Activated CD8-positive, alpha-beta T cell treated with anti-CD3 and anti-CD28 coated beads for 36 hours (primary cell): ENCODE measurements at regions not wholly inside any gene's neighbourhood (a gene's known extent, or its start where the extent isn't known, plus 50 kb on each side); places are given as distances from the start of the nearest gene placed in this dataset.

Experiments
- ATAC-seq: fragments of 200-7000 bp; cut with Tn5 transposase; one replicate; pipeline ENCODE4 v1.10.0; 2021; ENCODE audit warnings: mild to moderate bottlenecking, moderate library complexity
- CTCF ChIA-PET: fragments of 350-600 bp; sonication (Branson Sonifier 250); formaldehyde crosslinking; loops from one replicate; lab custom pipeline; 2021; ENCODE audit warnings: antibody characterized with exemption; lab: Charles Lee
- POLR2A ChIA-PET: fragments of 350-600 bp; sonication (Branson Sonifier 250); formaldehyde crosslinking; loops from one replicate; lab custom pipeline; 2021; ENCODE audit warnings: antibody characterized with exemption; lab: Charles Lee
- DNase-seq: peaks from one replicate; pipeline ENCODE4 v3.0.0-alpha.2; 2020
- H3K27ac Mint-ChIP-seq: one replicate; pipeline ENCODE4 v1.8.0; 2021; ENCODE audit warnings: mild to moderate bottlenecking, mixed read lengths
- H3K27me3 Mint-ChIP-seq: one replicate; pipeline ENCODE4 v1.8.0; 2021; ENCODE audit warnings: mixed read lengths
- H3K36me3 Mint-ChIP-seq: one replicate; pipeline ENCODE4 v1.8.0; 2021; ENCODE audit warnings: low read depth, mixed read lengths
- H3K4me1 Mint-ChIP-seq: one replicate; pipeline ENCODE4 v1.8.0; 2021; ENCODE audit warnings: low read depth, mixed read lengths
- H3K4me3 Mint-ChIP-seq: one replicate; pipeline ENCODE4 v1.8.0; 2021; ENCODE audit warnings: mild to moderate bottlenecking, moderate library complexity, mixed read lengths
- H3K9me3 Mint-ChIP-seq: one replicate; pipeline ENCODE4 v1.8.0; 2021; ENCODE audit warnings: mixed read lengths
- intact Hi-C: fragments of 100-400 bp; cut with micrococcal nuclease; formaldehyde crosslinking; loops from one replicate; pipeline ENCODE4 v1.10.0; 2022
- TF ChIP-seq, protein P1 (sequence below): fragments of 200-600 bp; IDR thresholded peaks from one replicate; pipeline ENCODE4 v1.8.0; 2022; ENCODE audit warnings: antibody characterized with exemption, mild to moderate bottlenecking

DNA sequence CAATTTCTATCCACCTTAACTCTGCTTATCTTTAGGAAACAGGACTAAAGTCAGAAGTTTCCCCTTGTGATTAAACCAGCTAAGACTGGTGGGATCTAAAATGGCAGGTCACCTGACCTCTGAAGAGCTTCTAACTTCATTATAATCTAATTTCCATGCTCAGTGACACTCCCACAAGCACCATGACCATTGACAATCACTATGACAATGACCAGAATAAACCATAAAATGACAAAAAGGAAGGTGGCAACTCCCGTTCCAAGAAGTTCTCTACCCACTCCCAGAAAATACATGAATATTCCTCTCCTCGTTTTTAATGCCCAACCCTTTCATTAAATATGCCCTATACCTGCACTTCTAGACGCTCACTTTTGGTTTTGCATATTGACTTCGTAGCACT, 471.2 kb upstream of the CCDC54 start:
- TF ChIP-seq, protein P1, sequence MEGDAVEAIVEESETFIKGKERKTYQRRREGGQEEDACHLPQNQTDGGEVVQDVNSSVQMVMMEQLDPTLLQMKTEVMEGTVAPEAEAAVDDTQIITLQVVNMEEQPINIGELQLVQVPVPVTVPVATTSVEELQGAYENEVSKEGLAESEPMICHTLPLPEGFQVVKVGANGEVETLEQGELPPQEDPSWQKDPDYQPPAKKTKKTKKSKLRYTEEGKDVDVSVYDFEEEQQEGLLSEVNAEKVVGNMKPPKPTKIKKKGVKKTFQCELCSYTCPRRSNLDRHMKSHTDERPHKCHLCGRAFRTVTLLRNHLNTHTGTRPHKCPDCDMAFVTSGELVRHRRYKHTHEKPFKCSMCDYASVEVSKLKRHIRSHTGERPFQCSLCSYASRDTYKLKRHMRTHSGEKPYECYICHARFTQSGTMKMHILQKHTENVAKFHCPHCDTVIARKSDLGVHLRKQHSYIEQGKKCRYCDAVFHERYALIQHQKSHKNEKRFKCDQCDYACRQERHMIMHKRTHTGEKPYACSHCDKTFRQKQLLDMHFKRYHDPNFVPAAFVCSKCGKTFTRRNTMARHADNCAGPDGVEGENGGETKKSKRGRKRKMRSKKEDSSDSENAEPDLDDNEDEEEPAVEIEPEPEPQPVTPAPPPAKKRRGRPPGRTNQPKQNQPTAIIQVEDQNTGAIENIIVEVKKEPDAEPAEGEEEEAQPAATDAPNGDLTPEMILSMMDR = no peak
- ATAC-seq (no peak), DNase-seq (no peak)
- Mint-ChIP-seq H3K4me1 (no peaks in the 10 kb centered on the region), H3K4me3 (no peak overlapping the region), H3K27ac (no peak overlapping the region), H3K36me3 (no peaks in the 10 kb centered on the region), H3K27me3 (no peaks in the 10 kb centered on the region), H3K9me3 (no peaks in the 10 kb centered on the region)
- ChIA-PET POLR2A (no interaction called here), CTCF (no interaction called here)
- intact Hi-C loops = no loop called here

DNA sequence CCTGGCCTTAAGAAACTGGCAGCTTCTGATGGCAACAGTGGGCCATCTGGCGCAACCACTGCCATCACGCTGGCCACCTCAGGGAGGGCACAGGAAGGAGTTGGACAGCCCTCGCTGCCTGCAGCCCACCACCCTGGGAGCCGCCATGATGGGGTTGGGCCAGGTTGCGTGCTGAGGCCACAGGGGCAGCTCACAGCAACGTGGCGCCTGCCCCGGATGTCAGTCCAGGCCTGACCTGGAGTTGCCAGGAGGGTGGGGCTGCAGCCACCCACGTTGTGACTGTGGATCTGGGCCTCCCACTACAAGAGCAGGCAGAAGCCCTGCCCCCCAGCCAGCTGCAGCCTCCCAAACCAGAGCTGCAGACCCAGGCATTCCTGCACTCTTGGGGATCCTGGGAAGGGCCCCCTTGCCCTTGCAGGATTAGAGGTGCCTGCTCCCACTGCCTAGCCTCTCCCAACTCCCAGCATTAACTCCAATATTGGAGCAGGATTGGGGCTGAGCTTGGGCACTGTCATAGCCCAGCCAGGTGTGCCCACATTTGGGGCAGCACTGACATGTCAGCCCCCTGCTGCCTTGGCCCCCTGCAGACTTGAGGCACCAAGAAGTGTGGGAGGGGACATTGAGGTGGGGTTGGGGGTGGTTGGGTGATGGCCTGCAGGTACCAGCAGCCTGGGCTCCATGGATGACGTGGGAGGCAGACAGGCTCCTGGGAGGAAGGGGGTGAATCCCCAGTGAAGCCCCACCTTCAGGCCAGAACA, 468.9 kb upstream of the CCDC54 start:
- TF ChIP-seq, protein P1 = no peak
- Mint-ChIP-seq H3K4me1 (no peaks in the 10 kb centered on the region), H3K9me3 (no peaks in the 10 kb centered on the region), H3K36me3 (no peaks in the 10 kb centered on the region), H3K4me3 (no peak overlapping the region), H3K27ac (no peak overlapping the region), H3K27me3 (no peaks in the 10 kb centered on the region)
- no peak for ATAC-seq
- POLR2A ChIA-PET = no interaction called here
- no peak for DNase-seq
- CTCF ChIA-PET = no interaction called here
- intact Hi-C loops = no loop called here

DNA sequence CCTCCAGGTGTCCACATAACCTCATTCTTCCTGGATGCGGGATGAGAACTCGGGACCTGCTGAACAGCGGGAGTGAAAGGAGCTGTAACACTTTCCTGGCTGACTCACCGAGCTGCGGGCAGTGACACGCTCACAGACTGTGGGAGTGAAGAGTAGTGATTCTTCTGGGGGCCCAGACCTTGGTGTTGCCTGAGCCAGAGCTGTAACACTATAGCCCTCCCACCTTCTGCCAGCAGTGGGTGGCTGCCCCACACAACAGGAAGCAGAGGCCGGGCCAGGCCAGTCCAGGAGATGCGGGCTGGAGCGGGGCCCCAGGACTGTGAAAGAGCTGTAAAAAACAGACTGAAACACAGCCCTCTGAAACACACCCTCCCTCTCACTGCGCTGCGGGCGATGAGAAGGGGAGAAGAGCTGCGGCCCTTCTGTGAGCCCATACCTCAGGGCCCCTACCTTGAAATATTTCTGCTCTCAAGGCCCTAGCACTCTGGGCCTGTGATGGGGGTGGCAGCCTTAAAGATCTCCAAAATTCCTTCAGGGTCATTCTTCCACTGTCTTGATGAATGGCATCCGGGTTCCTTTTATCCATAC, 464.0 kb upstream of the CCDC54 start:
- ChIA-PET CTCF (no interaction called here), POLR2A (no interaction called here)
- TF ChIP-seq, protein P1 = no peak
- DNase-seq (no peak), ATAC-seq (no peak)
- no peaks in the 10 kb centered on the region for H3K4me1 Mint-ChIP-seq
- H3K36me3 Mint-ChIP-seq = no peaks in the 10 kb centered on the region
- no peak overlapping the region for H3K27ac Mint-ChIP-seq
- no peaks in the 10 kb centered on the region for H3K9me3 Mint-ChIP-seq
- intact Hi-C loops = no loop called here
- no peak overlapping the region for H3K4me3 Mint-ChIP-seq
- H3K27me3 Mint-ChIP-seq = peaks cover 2% of the 10 kb centered on the region

GRCh38 chr3:106913966-106914365, 463.3 kb upstream of the CCDC54 start:
- DNase-seq = no peak
- H3K27ac Mint-ChIP-seq = no peak overlapping the region
- no peaks in the 10 kb centered on the region for H3K4me1 Mint-ChIP-seq
- intact Hi-C loops = no loop called here
- no peak for ATAC-seq
- ChIA-PET POLR2A (no interaction called here), CTCF (no interaction called here)
- no peaks in the 10 kb centered on the region for H3K36me3 Mint-ChIP-seq
- H3K4me3 Mint-ChIP-seq = no peak overlapping the region
- TF ChIP-seq, protein P1 = no peak
- no peaks in the 10 kb centered on the region for H3K9me3 Mint-ChIP-seq
- H3K27me3 Mint-ChIP-seq = peaks cover 2% of the 10 kb centered on the region

DNA sequence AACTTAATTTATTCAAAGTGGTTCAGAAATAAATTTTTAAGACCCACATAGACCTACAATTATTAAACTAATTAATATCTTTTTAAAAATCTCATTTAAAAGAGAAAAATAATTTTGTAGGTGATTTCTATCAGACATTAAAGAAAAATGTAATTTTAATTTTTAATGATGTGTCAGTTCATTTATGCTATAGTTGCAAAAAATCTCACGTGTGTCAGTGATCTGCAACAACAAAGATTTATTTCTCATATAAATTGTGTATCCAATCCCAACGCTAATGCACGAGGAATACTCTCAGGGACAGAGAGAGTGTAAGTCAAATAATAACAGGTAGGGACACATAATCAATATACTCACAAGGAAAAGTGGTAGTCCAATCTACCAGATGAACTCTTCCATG, 456.6 kb upstream of the CCDC54 start:
- peaks cover 1% of the 10 kb centered on the region for H3K27me3 Mint-ChIP-seq
- no peak for ATAC-seq
- ChIA-PET POLR2A (no interaction called here), CTCF (no interaction called here)
- intact Hi-C loops = no loop called here
- TF ChIP-seq, protein P1 = no peak
- no peak for DNase-seq
- no peak overlapping the region for H3K4me3 Mint-ChIP-seq
- H3K27ac Mint-ChIP-seq = no peak overlapping the region
- H3K4me1 Mint-ChIP-seq = no peaks in the 10 kb centered on the region
- H3K36me3 Mint-ChIP-seq = no peaks in the 10 kb centered on the region
- no peaks in the 10 kb centered on the region for H3K9me3 Mint-ChIP-seq
